ENCODE measurements at regions not wholly inside any gene's neighbourhood (a gene's known extent, or its start where the extent isn't known, plus 50 kb on each side); places are given as distances from the start of the nearest gene placed in this dataset.

DNA sequence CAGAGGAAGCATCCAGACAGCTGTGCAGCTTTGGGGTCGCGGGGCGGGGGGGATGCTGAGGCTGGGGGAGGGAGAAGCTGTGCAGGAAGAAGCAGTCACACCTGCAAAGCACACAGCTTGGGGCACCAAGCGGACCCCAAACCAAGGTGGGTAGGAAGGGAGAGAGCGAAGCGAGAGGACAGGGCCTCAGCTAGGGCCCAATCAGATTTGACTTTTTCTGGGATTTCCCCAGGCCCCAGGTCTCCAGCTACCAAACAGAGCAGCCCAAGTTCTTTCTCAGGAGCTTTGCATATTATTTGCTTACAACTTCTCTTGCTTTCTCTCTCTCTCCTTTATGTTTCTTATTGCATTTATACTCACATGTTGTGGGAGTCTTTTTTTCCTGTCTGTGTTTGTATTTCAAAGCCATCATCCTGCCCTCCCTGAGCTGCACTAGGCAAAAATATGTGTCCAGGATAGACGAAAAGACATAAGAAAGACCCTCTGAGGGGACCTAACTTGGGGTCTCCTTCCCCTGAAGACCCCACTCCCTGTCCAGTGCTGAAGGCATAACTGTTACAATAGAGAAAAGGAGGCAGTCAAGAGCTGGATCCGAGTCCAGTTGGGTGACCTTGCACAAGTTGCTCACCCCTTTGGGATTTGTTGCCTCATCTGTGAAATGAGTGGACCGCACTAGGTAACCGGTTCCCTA, 50.6 kb upstream of the SMNDC1 start:
- Mint-ChIP-seq H3K9me3 (no peaks in the 10 kb centered on the region), H3K27me3 (no peaks in the 10 kb centered on the region), H3K4me1 (peaks cover 56% of the 10 kb centered on the region), H3K4me3 (peak overlapping the region; percentile 82), H3K36me3 (ENCODE audit: low read depth) (peaks cover 5% of the 10 kb centered on the region), H3K27ac (peak overlapping the region; percentile 94)
- ATAC-seq (replicated peaks) = no peak

DNA sequence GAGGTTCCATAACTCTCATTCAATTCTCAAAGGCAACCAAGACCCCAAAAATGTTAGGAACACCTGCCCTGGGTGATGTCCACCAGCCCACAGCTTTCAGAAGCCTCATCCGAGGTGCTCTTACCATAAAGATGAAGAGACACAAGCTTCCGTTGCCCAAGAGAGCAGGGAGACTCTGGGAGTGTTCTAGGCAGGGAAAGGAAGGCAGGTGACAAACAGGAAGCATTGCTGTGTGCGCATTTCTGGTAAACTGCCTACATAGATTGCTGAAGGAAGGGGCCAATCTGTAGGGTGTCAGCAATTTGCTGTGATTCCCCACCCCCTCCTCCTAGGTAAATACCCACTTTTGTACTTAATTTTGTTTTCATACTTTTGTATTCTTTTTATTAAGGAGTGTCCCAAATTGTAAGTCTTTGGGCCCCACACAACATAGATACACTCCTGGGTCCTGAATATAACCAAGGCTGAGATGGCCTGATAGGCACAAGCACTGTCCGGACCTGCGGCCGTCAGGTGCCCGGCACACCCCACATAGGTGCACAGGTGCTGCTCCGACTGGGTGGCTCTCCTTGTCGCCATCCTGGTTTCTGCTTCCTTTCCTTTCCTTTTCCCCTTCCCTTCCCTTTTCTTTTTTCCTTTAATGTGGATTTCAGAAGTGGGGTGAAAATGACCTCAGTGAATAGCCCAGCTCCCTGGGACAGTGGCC, 51.4 kb upstream of the SMNDC1 start:
- Mint-ChIP-seq H3K9me3 (no peaks in the 10 kb centered on the region), H3K4me3 (peak overlapping the region; percentile 82), H3K36me3 (ENCODE audit: low read depth) (peaks cover 5% of the 10 kb centered on the region), H3K27ac (peak overlapping the region; percentile 94), H3K27me3 (no peaks in the 10 kb centered on the region), H3K4me1 (peaks cover 54% of the 10 kb centered on the region)
- peak; percentile 0 for ATAC-seq (replicated peaks)

GRCh38 chr10:110356628-110357245, 52.0 kb upstream of the SMNDC1 start:
- no peaks in the 10 kb centered on the region for H3K27me3 Mint-ChIP-seq
- H3K9me3 Mint-ChIP-seq = no peaks in the 10 kb centered on the region
- peaks cover 57% of the 10 kb centered on the region for H3K4me1 Mint-ChIP-seq
- peak; percentile 69 for ATAC-seq (replicated peaks)
- H3K4me3 Mint-ChIP-seq = peak overlapping the region; percentile 82
- peaks cover 5% of the 10 kb centered on the region for H3K36me3 Mint-ChIP-seq (ENCODE audit: low read depth)
- H3K27ac Mint-ChIP-seq = peak overlapping the region; percentile 94

DNA sequence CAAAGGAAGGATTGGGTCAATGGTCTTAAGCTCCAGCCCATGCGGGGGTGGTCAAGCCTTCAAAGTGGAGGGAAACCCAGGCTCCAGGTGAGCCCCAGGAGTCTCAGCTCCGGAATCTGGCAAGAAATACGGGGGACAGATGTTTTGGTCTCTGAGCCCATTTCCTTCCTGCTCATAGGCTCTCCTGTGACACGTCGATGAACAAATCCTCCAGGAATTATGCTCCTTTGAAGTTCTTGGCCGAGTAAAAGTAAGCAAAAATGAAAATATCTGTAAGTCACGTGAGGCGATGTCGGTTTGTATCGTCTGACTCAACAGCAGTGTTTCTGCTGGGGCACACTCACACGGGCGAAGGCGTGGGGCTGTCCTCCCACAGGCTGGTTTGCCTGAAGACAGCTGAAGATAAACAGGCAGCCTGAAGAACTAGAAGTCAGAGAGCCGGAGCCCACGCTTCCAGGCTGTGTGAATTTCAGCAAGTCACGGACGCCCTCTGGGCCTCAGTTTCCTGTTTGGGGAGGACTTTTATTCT, 52.6 kb upstream of the SMNDC1 start:
- peak; percentile 41 for ATAC-seq (replicated peaks)
- peaks cover 61% of the 10 kb centered on the region for H3K4me1 Mint-ChIP-seq
- peak overlapping the region; percentile 82 for H3K4me3 Mint-ChIP-seq
- H3K27ac Mint-ChIP-seq = peak overlapping the region; percentile 94
- no peaks in the 10 kb centered on the region for H3K27me3 Mint-ChIP-seq
- peaks cover 5% of the 10 kb centered on the region for H3K36me3 Mint-ChIP-seq (ENCODE audit: low read depth)
- no peaks in the 10 kb centered on the region for H3K9me3 Mint-ChIP-seq

DNA sequence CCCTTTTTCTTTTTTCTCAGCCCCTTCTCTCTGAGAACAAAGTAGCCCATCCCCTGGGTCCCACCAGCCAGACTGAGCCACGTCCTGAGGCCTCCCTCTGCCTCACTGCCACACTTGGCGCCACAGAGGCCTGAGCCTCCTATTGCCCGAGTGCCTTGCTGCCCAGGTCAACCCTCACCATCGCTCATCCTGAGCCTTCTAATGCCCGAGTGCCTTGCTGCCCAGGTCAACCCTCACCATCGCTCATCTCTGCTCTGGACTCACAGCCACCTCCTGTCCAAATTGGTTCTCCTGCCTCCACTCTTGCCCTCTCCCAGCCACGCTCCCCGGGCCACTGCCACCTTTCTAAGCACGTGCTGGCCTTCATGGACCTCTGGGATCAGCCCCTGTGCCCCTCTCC, 53.2 kb upstream of the SMNDC1 start:
- no peaks in the 10 kb centered on the region for H3K9me3 Mint-ChIP-seq
- peaks cover 61% of the 10 kb centered on the region for H3K4me1 Mint-ChIP-seq
- H3K27ac Mint-ChIP-seq = peak overlapping the region; percentile 94
- H3K27me3 Mint-ChIP-seq = no peaks in the 10 kb centered on the region
- peak overlapping the region; percentile 82 for H3K4me3 Mint-ChIP-seq
- ATAC-seq (replicated peaks) = no peak
- peaks cover 5% of the 10 kb centered on the region for H3K36me3 Mint-ChIP-seq (ENCODE audit: low read depth)

- H3K27ac Mint-ChIP-seq = peak overlapping the region; percentile 94
- H3K4me3 Mint-ChIP-seq = peak overlapping the region; percentile 82
- H3K36me3 Mint-ChIP-seq (ENCODE audit: low read depth) = peaks cover 5% of the 10 kb centered on the region
- no peaks in the 10 kb centered on the region for H3K9me3 Mint-ChIP-seq
- H3K4me1 Mint-ChIP-seq = peaks cover 62% of the 10 kb centered on the region
- ATAC-seq (replicated peaks) = no peak
- H3K27me3 Mint-ChIP-seq = no peaks in the 10 kb centered on the region
These were observed 53.6 kb upstream of the SMNDC1 start for GRCh38 chr10:110358278-110358677.

DNA sequence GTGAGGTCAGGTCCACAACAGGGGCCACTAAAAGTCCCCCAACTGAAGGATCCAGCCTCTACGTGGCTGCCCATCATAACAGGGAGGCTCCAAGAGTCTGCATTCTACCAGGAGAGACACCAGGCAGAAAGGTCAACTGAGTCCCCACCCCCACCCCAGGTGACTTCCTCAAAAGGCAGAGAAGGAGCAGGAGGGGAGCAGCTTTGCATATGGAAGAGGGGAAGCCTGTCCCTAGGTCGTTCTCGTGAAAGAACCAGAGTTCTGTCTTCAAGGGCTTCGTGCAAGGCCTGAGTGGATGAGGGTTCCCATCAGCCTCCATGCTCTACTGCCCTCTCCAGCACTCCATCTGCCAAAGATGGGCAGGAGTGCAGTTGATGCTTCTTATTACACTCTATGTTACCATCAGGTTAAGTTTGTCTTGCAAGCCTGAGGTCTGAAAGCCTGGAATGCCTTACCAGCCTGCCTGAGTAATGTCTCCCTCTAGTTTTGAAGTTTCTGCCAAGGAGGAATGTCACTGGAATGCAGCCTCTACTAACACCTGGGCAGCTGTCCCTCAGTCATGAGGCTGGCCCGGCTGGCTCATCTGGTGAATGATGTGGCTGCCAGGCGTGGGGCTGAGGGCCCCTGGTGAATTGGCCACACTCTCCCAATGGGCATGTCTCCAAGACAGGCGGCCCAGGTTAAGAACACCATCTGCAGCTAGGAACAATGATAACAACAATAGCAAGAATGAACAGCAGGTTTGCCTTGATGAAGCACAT, 54.3 kb upstream of the SMNDC1 start:
- Mint-ChIP-seq H3K4me3 (peak overlapping the region; percentile 82), H3K27me3 (no peaks in the 10 kb centered on the region), H3K4me1 (peaks cover 63% of the 10 kb centered on the region), H3K27ac (no peak overlapping the region), H3K9me3 (no peaks in the 10 kb centered on the region), H3K36me3 (ENCODE audit: low read depth) (peaks cover 5% of the 10 kb centered on the region)
- ATAC-seq (replicated peaks) = no peak

GRCh38 chr10:110360857-110361474, 56.2 kb upstream of the SMNDC1 start:
- peaks cover 5% of the 10 kb centered on the region for H3K36me3 Mint-ChIP-seq (ENCODE audit: low read depth)
- no peaks in the 10 kb centered on the region for H3K9me3 Mint-ChIP-seq
- H3K27me3 Mint-ChIP-seq = no peaks in the 10 kb centered on the region
- no peak for ATAC-seq (replicated peaks)
- H3K4me1 Mint-ChIP-seq = peaks cover 51% of the 10 kb centered on the region
- H3K27ac Mint-ChIP-seq = no peak overlapping the region
- peak overlapping the region; percentile 9 for H3K4me3 Mint-ChIP-seq

GRCh38 chr10:110361800-110362456, 57.2 kb upstream of the SMNDC1 start:
- H3K4me1 Mint-ChIP-seq = peaks cover 41% of the 10 kb centered on the region
- no peaks in the 10 kb centered on the region for H3K9me3 Mint-ChIP-seq
- peak overlapping the region; percentile 61 for H3K27ac Mint-ChIP-seq
- no peaks in the 10 kb centered on the region for H3K27me3 Mint-ChIP-seq
- peak; percentile 50 for ATAC-seq (replicated peaks)
- H3K4me3 Mint-ChIP-seq = peak overlapping the region; percentile 60
- no peaks in the 10 kb centered on the region for H3K36me3 Mint-ChIP-seq (ENCODE audit: low read depth)

DNA sequence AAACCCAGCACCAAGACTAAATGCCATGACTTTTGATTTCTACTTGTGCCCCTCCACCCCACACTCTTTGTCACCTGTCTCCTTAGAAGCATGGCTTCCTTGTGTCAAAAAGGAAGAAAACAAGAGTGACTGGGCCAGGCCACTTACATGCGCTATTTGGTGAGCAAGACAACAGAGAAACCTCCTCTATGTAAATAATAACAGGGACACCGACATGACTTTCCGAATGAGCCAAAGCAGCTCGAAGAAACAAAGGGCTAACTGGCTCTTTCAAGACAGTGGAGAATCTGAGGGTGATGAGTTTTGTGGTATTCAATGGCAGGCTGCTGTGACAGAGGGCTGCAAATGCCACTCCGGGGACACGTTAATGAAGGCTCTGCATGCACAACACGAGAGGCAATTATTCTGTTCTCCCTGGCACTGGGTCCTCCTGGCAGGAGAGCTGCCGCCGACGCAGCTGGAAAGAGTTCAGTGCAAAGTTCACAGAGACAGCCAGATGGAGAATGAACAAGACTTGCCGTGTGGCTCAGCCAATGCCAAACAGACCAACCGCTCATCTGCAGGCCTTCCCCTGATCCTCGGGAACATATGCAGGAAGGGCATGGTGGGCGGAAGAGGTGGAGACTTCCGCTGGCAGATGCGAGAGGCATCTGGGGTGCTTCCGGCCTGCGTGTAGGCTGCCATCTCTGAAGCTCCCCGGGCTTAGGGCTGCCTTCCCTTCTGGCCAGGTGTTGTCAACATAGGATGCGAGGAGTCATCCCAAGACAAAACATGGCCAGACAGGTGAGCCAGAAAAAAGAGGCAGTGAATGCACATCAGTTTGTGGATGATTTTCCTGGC, 59.1 kb upstream of the SMNDC1 start:
- Mint-ChIP-seq H3K27me3 (no peaks in the 10 kb centered on the region), H3K4me1 (peaks cover 38% of the 10 kb centered on the region), H3K36me3 (ENCODE audit: low read depth) (no peaks in the 10 kb centered on the region), H3K9me3 (no peaks in the 10 kb centered on the region), H3K27ac (peak overlapping the region; percentile 83), H3K4me3 (peak overlapping the region; percentile 84)
- peak; percentile 71 for ATAC-seq (replicated peaks)

DNA sequence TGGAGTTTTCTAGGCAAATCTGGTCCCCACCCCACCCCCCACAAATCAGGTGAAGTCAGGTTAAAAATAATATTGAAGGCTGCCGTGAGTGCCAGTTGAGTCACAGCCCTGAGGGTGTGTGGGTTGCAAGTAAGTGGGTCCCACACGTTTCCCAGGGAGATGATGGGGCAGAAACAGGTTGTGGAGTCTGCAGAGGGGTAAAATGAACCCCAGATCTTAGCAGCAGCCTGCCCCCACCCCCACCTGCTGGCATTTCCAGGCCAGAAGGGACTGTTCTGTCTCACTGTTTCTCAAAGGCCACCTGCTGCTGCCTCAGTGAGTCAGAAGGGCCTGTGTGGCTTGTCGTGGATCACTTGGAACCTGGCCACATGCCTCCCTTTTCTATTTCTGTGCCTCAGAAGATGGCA, 59.8 kb upstream of the SMNDC1 start:
- Mint-ChIP-seq H3K9me3 (no peaks in the 10 kb centered on the region), H3K4me1 (peaks cover 42% of the 10 kb centered on the region), H3K4me3 (peak overlapping the region; percentile 84), H3K36me3 (ENCODE audit: low read depth) (no peaks in the 10 kb centered on the region), H3K27me3 (no peaks in the 10 kb centered on the region), H3K27ac (peak overlapping the region; percentile 83)
- peak; percentile 70 for ATAC-seq (replicated peaks)

GRCh38 chr10:110365356-110366143, 60.8 kb upstream of the SMNDC1 start:
- Mint-ChIP-seq H3K36me3 (ENCODE audit: low read depth) (no peaks in the 10 kb centered on the region), H3K9me3 (no peaks in the 10 kb centered on the region), H3K4me3 (peak overlapping the region; percentile 84), H3K4me1 (peaks cover 42% of the 10 kb centered on the region), H3K27ac (peak overlapping the region; percentile 83), H3K27me3 (no peaks in the 10 kb centered on the region)
- ATAC-seq (replicated peaks) = no peak

All from activated T-helper 17 cell treated with anti-CD3 and anti-CD28 coated beads, Interleukin-2, amount 50 U/mL, for 72 hours (primary cell).